ENCODE measurements at regions not wholly inside any gene's neighbourhood (a gene's known extent, or its start where the extent isn't known, plus 50 kb on each side); places are given as distances from the start of the nearest gene placed in this dataset.
"Not testable (repeated sequence)": the region's sequence is repeated elsewhere in the genome, so short reads cannot be mapped to it uniquely, and the experiment has no call there.

GRCh38 chr12:58009405-58010195 is 68.2 kb downstream of the ATP23 start:
- no peak for DNase-seq

- DNase-seq = no peak
Observed at GRCh38 chr12:58011676-58012075, 70.3 kb downstream of the ATP23 start.

GRCh38 chr12:58022379-58023020 is 81.1 kb downstream of the ATP23 start:
- not testable (repeated sequence) for DNase-seq

- DNase-seq = no peak
Observed at GRCh38 chr12:58025431-58025830, 84.1 kb downstream of the ATP23 start.

- DNase-seq = no peak
Observed at GRCh38 chr12:58026426-58026825, 85.1 kb downstream of the ATP23 start.

- DNase-seq = no peak
Observed at GRCh38 chr12:58026897-58027891, 85.8 kb downstream of the ATP23 start.

GRCh38 chr12:58028294-58028693 is 86.9 kb downstream of the ATP23 start:
- no peak for DNase-seq

- no peak for DNase-seq
Observed at GRCh38 chr12:58029260-58029659, 87.9 kb downstream of the ATP23 start.

GRCh38 chr12:58030566-58031279 is 89.4 kb downstream of the ATP23 start:
- no peak for DNase-seq

GRCh38 chr12:58032156-58032555 is 90.8 kb downstream of the ATP23 start:
- no peak for DNase-seq

- no peak for DNase-seq
Observed at GRCh38 chr12:58033831-58034230, 92.5 kb downstream of the ATP23 start.

- no peak for DNase-seq
Observed at GRCh38 chr12:58034311-58034710, 92.9 kb downstream of the ATP23 start.

- DNase-seq = no peak
Observed at GRCh38 chr12:58034712-58035111, 93.3 kb downstream of the ATP23 start.

- no peak for DNase-seq
Observed at GRCh38 chr12:58041441-58041840, 100.1 kb downstream of the ATP23 start.

- DNase-seq = no peak
Observed at GRCh38 chr12:58044966-58045365, 103.6 kb downstream of the ATP23 start.

- no peak for DNase-seq
Observed at GRCh38 chr12:58046271-58046670, 104.9 kb downstream of the ATP23 start.

- DNase-seq = no peak
Observed at GRCh38 chr12:58051378-58051777, 110.0 kb downstream of the ATP23 start.

GRCh38 chr12:58064666-58065065 is 123.3 kb downstream of the ATP23 start:
- no peak for DNase-seq

GRCh38 chr12:58066296-58066695 is 124.9 kb downstream of the ATP23 start:
- DNase-seq = no peak

- no peak for DNase-seq
Observed at GRCh38 chr12:58067610-58068387, 126.4 kb downstream of the ATP23 start.

GRCh38 chr12:58068706-58069105 is 127.3 kb downstream of the ATP23 start:
- DNase-seq = no peak
